ENCODE measurements at regions not wholly inside any gene's neighbourhood (a gene's known extent, or its start where the extent isn't known, plus 50 kb on each side); places are given as distances from the start of the nearest gene placed in this dataset.

DNA sequence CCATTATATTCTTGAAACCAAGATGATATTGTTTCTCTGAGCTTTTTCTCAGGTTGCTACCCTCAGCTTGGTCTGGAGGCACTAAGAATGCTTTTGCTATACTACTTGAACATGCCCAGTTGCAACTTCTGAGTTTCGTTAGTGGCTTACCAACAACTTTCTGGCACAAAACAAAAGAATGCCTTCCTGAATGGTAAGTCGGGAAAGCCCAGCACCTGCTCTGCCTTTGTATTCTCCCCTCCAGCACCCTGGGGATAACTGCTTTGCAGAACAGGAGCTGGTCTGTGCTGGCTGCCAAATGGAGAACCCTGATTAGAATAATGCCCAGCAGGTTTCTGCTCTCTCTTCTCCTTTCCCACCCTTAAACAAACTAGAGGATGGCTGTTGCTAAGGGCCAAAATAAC is 149.3 kb downstream of the TGFB2 start:
- TF ChIP-seq, protein P1, sequence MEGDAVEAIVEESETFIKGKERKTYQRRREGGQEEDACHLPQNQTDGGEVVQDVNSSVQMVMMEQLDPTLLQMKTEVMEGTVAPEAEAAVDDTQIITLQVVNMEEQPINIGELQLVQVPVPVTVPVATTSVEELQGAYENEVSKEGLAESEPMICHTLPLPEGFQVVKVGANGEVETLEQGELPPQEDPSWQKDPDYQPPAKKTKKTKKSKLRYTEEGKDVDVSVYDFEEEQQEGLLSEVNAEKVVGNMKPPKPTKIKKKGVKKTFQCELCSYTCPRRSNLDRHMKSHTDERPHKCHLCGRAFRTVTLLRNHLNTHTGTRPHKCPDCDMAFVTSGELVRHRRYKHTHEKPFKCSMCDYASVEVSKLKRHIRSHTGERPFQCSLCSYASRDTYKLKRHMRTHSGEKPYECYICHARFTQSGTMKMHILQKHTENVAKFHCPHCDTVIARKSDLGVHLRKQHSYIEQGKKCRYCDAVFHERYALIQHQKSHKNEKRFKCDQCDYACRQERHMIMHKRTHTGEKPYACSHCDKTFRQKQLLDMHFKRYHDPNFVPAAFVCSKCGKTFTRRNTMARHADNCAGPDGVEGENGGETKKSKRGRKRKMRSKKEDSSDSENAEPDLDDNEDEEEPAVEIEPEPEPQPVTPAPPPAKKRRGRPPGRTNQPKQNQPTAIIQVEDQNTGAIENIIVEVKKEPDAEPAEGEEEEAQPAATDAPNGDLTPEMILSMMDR (IDR thresholded peaks at IDR 0.05; ENCODE audit: low read length), result no peak
- TF ChIP-seq EZH2 (optimal IDR thresholded peaks at IDR 0.05; ENCODE audit: low read depth, low read length), result no peak

All from MM.1S (cell line).